AG09319 (cell line): ENCODE measurements at regions not wholly inside any gene's neighbourhood (a gene's known extent, or its start where the extent isn't known, plus 50 kb on each side); places are given as distances from the start of the nearest gene placed in this dataset.

Source experiments
- DNase-seq: peaks from one replicate; pipeline ENCODE4 v3.0.0-alpha.2; 2010; ENCODE audit warnings: low read depth; ENCODE audit errors: extremely low read depth
- TF ChIP-seq, protein P1 (sequence below): IDR thresholded peaks from 2 replicates; pipeline ENCODE4 v1.5.1; 2011; ENCODE audit warnings: low read depth, mild to moderate bottlenecking, inconsistent platforms, low read length, moderate library complexity

GRCh38 chr10:78171633-78172400 lies 138.2 kb downstream of the RPS24 start:
- no peak for DNase-seq

GRCh38 chr10:78173360-78174015 lies 139.8 kb downstream of the RPS24 start:
- no peak for DNase-seq
- TF ChIP-seq, protein P1, sequence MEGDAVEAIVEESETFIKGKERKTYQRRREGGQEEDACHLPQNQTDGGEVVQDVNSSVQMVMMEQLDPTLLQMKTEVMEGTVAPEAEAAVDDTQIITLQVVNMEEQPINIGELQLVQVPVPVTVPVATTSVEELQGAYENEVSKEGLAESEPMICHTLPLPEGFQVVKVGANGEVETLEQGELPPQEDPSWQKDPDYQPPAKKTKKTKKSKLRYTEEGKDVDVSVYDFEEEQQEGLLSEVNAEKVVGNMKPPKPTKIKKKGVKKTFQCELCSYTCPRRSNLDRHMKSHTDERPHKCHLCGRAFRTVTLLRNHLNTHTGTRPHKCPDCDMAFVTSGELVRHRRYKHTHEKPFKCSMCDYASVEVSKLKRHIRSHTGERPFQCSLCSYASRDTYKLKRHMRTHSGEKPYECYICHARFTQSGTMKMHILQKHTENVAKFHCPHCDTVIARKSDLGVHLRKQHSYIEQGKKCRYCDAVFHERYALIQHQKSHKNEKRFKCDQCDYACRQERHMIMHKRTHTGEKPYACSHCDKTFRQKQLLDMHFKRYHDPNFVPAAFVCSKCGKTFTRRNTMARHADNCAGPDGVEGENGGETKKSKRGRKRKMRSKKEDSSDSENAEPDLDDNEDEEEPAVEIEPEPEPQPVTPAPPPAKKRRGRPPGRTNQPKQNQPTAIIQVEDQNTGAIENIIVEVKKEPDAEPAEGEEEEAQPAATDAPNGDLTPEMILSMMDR, result no peak

More at GRCh38 chr10:78171633-78172400, 138.2 kb downstream of the RPS24 start:
- TF ChIP-seq, protein P1, result no peak

GRCh38 chr10:78175444-78176015 lies 141.9 kb downstream of the RPS24 start:
- TF ChIP-seq, protein P1, result no peak
- DNase-seq, result no peak

- TF ChIP-seq, protein P1, result no peak
- DNase-seq, result no peak
Observed at GRCh38 chr10:78176320-78177317, 143.0 kb downstream of the RPS24 start.

- TF ChIP-seq, protein P1, result no peak
- no peak for DNase-seq
Observed at GRCh38 chr10:78177491-78178185, 144.0 kb downstream of the RPS24 start.

- TF ChIP-seq, protein P1, result no peak
- DNase-seq, result no peak
Observed at GRCh38 chr10:78178397-78178796, 144.7 kb downstream of the RPS24 start.
